HepG2 (cell line): ENCODE measurements at regions not wholly inside any gene's neighbourhood (a gene's known extent, or its start where the extent isn't known, plus 50 kb on each side); places are given as distances from the start of the nearest gene placed in this dataset.

Experiments used
- ATAC-seq: fragments of 200-7000 bp; cut with Tn5 transposase; 3 replicates; pipeline ENCODE4 v1.9.1; 2020; ENCODE audit warnings: mild to moderate bottlenecking, moderate library complexity
- BruUV-seq: library from RNA; stranded (reverse); fragments of 400-500 nt; replicated peaks from 2 replicates; lab custom pipeline; 2021; lab: Mats Ljungman, UMichigan
- CTCF ChIA-PET: fragments of 300-600 bp; formaldehyde crosslinking; extraction: SDS; loops from one replicate; lab custom pipeline; 2021; ENCODE audit warnings: low total read pairs, inconsistent platforms, low intra/inter-chr PET ratio; lab: Yijun Ruan, JAX
- POLR2A ChIA-PET: fragments of 350-600 bp; sonication (Branson Sonifier 250); formaldehyde crosslinking; loops from one replicate; lab custom pipeline; 2020; ENCODE audit warnings: antibody characterized with exemption, inconsistent platforms; lab: Yijun Ruan, JAX
- DNase-seq: peaks from one replicate; pipeline ENCODE4 v3.0.0-alpha.2; 2015; ENCODE audit warnings: low spot score
- FAIRE-seq: peaks from 3 replicates; lab custom pipeline; 2011; peaks lifted over from hg19 to GRCh38; lab: Jason Lieb, UNC
- H2AFZ ChIP-seq: one replicate; pipeline ENCODE4 v1.6.1; 2011; ENCODE audit warnings: low read length, inconsistent platforms
- H3K27ac ChIP-seq: fragments of 300-600 bp; 3 replicates; pipeline ENCODE4 v1.8.0; 2011; ENCODE audit warnings: mixed run types, mild to moderate bottlenecking, mixed read lengths, low read length, inconsistent platforms; ENCODE audit not compliant: insufficient read depth; ENCODE audit errors: extremely low read length
- H3K27me3 ChIP-seq, 2 experiments: fragments of 200-600 bp in 1 of 2; 2 replicates in 1 of 2; 3 replicates in 1 of 2; pipeline versions ENCODE4 v1.6.0 to v1.8.0; 2011; ENCODE audit warnings: low read length in 2 of 2, mild to moderate bottlenecking in 2 of 2, moderate library complexity in 2 of 2, inconsistent platforms in 1 of 2; ENCODE audit not compliant: insufficient read depth in 2 of 2, control insufficient read depth in 1 of 2
- H3K36me3 ChIP-seq, 2 experiments: fragments of 200-600 bp in 1 of 2; replicated peaks in 1 of 2; 2 replicates in 1 of 2; 3 replicates in 1 of 2; pipeline versions ENCODE4 v1.5.1 to v1.8.0; 2011; ENCODE audit warnings: low read length in 2 of 2, inconsistent platforms in 1 of 2; ENCODE audit not compliant: insufficient read depth in 2 of 2, control insufficient read depth in 1 of 2
- H3K4me1 ChIP-seq: 2 replicates; pipeline ENCODE4 v1.5.1; 2012; ENCODE audit warnings: low read length, inconsistent platforms; ENCODE audit not compliant: insufficient read depth
- H3K4me2 ChIP-seq: 2 replicates; pipeline ENCODE4 v1.6.0; 2011; ENCODE audit warnings: low read depth, low read length, inconsistent platforms
- H3K4me3 ChIP-seq, 3 experiments: fragments of 200-600 bp in 1 of 3; sonication (generic), shearing (Covaris generic) in 1 of 3; replicated peaks in 1 of 3; 2 replicates each; pipeline ENCODE4 v1.5.1; 2011 to 2016; ENCODE audit warnings: low read length in 3 of 3, inconsistent platforms in 2 of 3, low read depth in 2 of 3, mild to moderate bottlenecking in 2 of 3, control low read depth in 1 of 3, mixed read lengths in 1 of 3; ENCODE audit not compliant: insufficient read depth in 1 of 3
- H3K79me2 ChIP-seq: one replicate; pipeline ENCODE4 v1.6.1; 2011; ENCODE audit warnings: low read length, inconsistent platforms; ENCODE audit not compliant: insufficient read depth
- H3K9ac ChIP-seq: 2 replicates; pipeline ENCODE4 v1.6.0; 2011; ENCODE audit warnings: mild to moderate bottlenecking, low read depth, low read length, inconsistent platforms; ENCODE audit not compliant: insufficient read depth
- H3K9me3 ChIP-seq: 2 replicates; pipeline ENCODE4 v1.5.1; 2012; ENCODE audit warnings: mild to moderate bottlenecking, low read length
- H4K20me1 ChIP-seq: 2 replicates; pipeline ENCODE4 v1.6.0; 2011; ENCODE audit warnings: inconsistent platforms, mild to moderate bottlenecking, low read length, moderate library complexity; ENCODE audit not compliant: insufficient read depth
- ELF3 ChIP-seq: IDR thresholded peaks from 2 replicates; pipeline ENCODE4 v1.6.1; 2016; ENCODE audit warnings: missing genetic modification reagents, missing compliant biosample characterization
- HMGA1 ChIP-seq: sonication (generic); formaldehyde crosslinking; conservative IDR thresholded peaks from 2 replicates; pipeline ENCODE4 v1.4.0; 2020; ENCODE audit warnings: missing genetic modification reagents
- IKZF1 ChIP-seq: fragments of 450-650 bp; IDR thresholded peaks from 2 replicates; pipeline ENCODE4 v1.7.1; 2016
- IRF1 ChIP-seq: sonication (generic); formaldehyde crosslinking; IDR thresholded peaks from 2 replicates; pipeline ENCODE4 v1.4.0; 2020; ENCODE audit warnings: low read depth, mild to moderate bottlenecking, missing genetic modification reagents
- ZNF446 ChIP-seq: sonication (generic); formaldehyde crosslinking; IDR thresholded peaks from 2 replicates; pipeline ENCODE4 v1.5.0; 2020; ENCODE audit warnings: mild to moderate bottlenecking, missing genetic modification reagents
- ZNF792 ChIP-seq: IDR thresholded peaks from 2 replicates; pipeline ENCODE4 v1.6.1; 2016
- WGBS: methylation state at CpG from one replicate; pipeline ENCODE4 v1.1.6; 2017; ENCODE audit warnings: low lambda C conversion rate; 5-methylcytosine and 5-hydroxymethylcytosine counted together
- in situ Hi-C: cut with HindIII; loops from 2 replicates; pipeline ENCODE4 v1.10.0; 2017; ENCODE audit warnings: low pct_unique_long_range_greater_than_20kb; ENCODE audit not compliant: extremely low pct_ligation_motif_present
- intact Hi-C: fragments of 100-400 bp; cut with micrococcal nuclease; formaldehyde crosslinking; loops from one replicate; pipeline ENCODE4 v1.10.0; 2022; ENCODE audit not compliant: unreplicated experiment
- TF ChIP-seq, protein P1 (sequence below), 2 experiments: fragments of 450-650 bp in 1 of 2; sonication (generic) in 1 of 2; formaldehyde crosslinking in 1 of 2; IDR thresholded peaks; 2 replicates each; pipeline versions ENCODE4 v1.6.1 to v1.8.0; 2016 to 2022; ENCODE audit warnings: antibody characterized with exemption in 1 of 2, mild to moderate bottlenecking in 1 of 2, missing genetic modification reagents in 1 of 2
- TF ChIP-seq, protein P2 (sequence below): IDR thresholded peaks from 2 replicates; pipeline ENCODE4 v1.6.1; 2016; ENCODE audit warnings: low read depth, borderline replicate concordance

- Histone ChIP-seq H3K4me2 (no peak overlapping the region), H3K36me3 (no peaks in the 10 kb centered on the region), H3K9me3 (no peaks in the 10 kb centered on the region), H3K9ac (no peak overlapping the region), H3K4me3 (no peak overlapping the region), H3K27me3 (no peaks in the 10 kb centered on the region), H3K79me2 (no peaks in the 10 kb centered on the region), H3K27ac (no peak overlapping the region), H3K4me1 (no peaks in the 10 kb centered on the region), H4K20me1 (no peaks in the 10 kb centered on the region), H2AFZ (no peak overlapping the region)
- no peak for ATAC-seq
- TF ChIP-seq, protein P1, sequence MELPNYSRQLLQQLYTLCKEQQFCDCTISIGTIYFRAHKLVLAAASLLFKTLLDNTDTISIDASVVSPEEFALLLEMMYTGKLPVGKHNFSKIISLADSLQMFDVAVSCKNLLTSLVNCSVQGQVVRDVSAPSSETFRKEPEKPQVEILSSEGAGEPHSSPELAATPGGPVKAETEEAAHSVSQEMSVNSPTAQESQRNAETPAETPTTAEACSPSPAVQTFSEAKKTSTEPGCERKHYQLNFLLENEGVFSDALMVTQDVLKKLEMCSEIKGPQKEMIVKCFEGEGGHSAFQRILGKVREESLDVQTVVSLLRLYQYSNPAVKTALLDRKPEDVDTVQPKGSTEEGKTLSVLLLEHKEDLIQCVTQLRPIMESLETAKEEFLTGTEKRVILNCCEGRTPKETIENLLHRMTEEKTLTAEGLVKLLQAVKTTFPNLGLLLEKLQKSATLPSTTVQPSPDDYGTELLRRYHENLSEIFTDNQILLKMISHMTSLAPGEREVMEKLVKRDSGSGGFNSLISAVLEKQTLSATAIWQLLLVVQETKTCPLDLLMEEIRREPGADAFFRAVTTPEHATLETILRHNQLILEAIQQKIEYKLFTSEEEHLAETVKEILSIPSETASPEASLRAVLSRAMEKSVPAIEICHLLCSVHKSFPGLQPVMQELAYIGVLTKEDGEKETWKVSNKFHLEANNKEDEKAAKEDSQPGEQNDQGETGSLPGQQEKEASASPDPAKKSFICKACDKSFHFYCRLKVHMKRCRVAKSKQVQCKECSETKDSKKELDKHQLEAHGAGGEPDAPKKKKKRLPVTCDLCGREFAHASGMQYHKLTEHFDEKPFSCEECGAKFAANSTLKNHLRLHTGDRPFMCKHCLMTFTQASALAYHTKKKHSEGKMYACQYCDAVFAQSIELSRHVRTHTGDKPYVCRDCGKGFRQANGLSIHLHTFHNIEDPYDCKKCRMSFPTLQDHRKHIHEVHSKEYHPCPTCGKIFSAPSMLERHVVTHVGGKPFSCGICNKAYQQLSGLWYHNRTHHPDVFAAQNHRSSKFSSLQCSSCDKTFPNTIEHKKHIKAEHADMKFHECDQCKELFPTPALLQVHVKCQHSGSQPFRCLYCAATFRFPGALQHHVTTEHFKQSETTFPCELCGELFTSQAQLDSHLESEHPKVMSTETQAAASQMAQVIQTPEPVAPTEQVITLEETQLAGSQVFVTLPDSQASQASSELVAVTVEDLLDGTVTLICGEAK (IDR thresholded peaks at IDR 0.05), result no peak
- TF ChIP-seq, protein P1 (CRISPR knock-in tag; IDR thresholded peaks at IDR 0.05), result no peak
- TF ChIP-seq ZNF792, result no peak
- TF ChIP-seq ZNF446, result no peak
- TF ChIP-seq, protein P2, sequence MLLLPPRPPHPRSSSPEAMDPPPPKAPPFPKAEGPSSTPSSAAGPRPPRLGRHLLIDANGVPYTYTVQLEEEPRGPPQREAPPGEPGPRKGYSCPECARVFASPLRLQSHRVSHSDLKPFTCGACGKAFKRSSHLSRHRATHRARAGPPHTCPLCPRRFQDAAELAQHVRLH (CRISPR knock-in tag), result no peak
- no peak for TF ChIP-seq ELF3 (CRISPR knock-in tag)
- TF ChIP-seq IRF1 (CRISPR knock-in tag), result no peak
- no peak for TF ChIP-seq HMGA1 (CRISPR knock-in tag)
- no peak for TF ChIP-seq IKZF1
- intact Hi-C loops, result no loop called here
- CTCF ChIA-PET, result no interaction called here
- under 1% methylated on average over 3 of the region's 3 CpGs for WGBS
- no peak for FAIRE-seq
- DNase-seq, result no peak
- in situ Hi-C loops, result no loop called here
- no TSS peak for BruUV-seq
- POLR2A ChIA-PET, result no interaction called here
Observed at GRCh38 chr4:130233377-130234047, 1137.6 kb downstream of the C4orf33 start.
